Stimulated activated naive B cell treated with anti-CD40 and anti-IgM and Interleukin-4, amounts not matched to agents 10 μg/mL and 1 μg/mL and 100 μg/mL, for 72 hours (primary cell): ENCODE measurements at regions not wholly inside any gene's neighbourhood (a gene's known extent, or its start where the extent isn't known, plus 50 kb on each side); places are given as distances from the start of the nearest gene placed in this dataset.
A peak's percentile ranks its signal among the peaks of the same experiment; 100 is the strongest.

Experiments used
- ATAC-seq, 2 donors: fragments of 150-1000 bp; cut with Tn5 transposase; replicated peaks; 2 replicates each; pipeline ENCODE4 v1.10.0; 2021; ENCODE audit warnings: moderate library complexity in 1 of 2
- DNase-seq: peaks from one replicate; pipeline ENCODE4 v3.0.0; 2021
- H3K27ac Mint-ChIP-seq: one replicate; pipeline ENCODE4 v1.8.0; 2022; ENCODE audit warnings: mild to moderate bottlenecking, mixed read lengths
- H3K27me3 Mint-ChIP-seq, 2 donors: one replicate each; pipeline ENCODE4 v1.8.0; 2022; ENCODE audit warnings: mixed read lengths in 2 of 2
- H3K36me3 Mint-ChIP-seq, 2 donors: one replicate each; pipeline ENCODE4 v1.8.0; 2022; ENCODE audit warnings: mixed read lengths in 2 of 2, mild to moderate bottlenecking in 1 of 2
- H3K4me1 Mint-ChIP-seq, 2 donors: one replicate each; pipeline ENCODE4 v1.8.0; 2022; ENCODE audit warnings: mixed read lengths in 2 of 2, mild to moderate bottlenecking in 1 of 2
- H3K4me3 Mint-ChIP-seq, 2 donors: one replicate each; pipeline ENCODE4 v1.8.0; 2022; ENCODE audit warnings: mild to moderate bottlenecking in 2 of 2, mixed read lengths in 2 of 2, moderate library complexity in 1 of 2
- H3K9me3 Mint-ChIP-seq, 2 donors: one replicate each; pipeline ENCODE4 v1.8.0; 2022; ENCODE audit warnings: mixed read lengths in 2 of 2, mild to moderate bottlenecking in 1 of 2

DNA sequence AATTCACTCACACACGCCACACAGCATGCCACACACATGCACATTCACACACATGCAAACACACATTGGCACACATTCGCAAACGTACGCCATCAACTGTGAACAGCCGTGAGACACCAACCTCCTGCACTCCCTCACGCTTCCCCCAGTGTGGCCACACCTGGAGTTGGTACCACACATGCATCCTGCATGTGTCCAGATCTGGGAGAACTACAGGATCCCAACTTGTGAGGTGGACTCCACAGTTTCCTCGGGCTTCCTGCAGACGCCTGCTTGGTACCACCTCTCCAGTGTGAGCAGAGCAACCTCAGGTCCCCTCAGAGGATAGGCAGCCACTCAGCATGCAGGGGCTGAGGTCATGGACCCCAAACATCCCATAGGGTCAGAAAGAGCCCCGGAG lies 239.0 kb downstream of the EIPR1 start:
- Mint-ChIP-seq H3K36me3 (peaks cover 3 to 9% of the 10 kb centered on the region in 2 donors), H3K9me3 (peaks cover 0 to 5% of the 10 kb centered on the region in 2 donors), H3K4me3 (no peak overlapping the region), H3K4me1 (peaks cover 4 to 7% of the 10 kb centered on the region in 2 donors), H3K27me3 (no peaks in the 10 kb centered on the region), H3K27ac (no peak overlapping the region)
- ATAC-seq: no peak
- no peak for DNase-seq

DNA sequence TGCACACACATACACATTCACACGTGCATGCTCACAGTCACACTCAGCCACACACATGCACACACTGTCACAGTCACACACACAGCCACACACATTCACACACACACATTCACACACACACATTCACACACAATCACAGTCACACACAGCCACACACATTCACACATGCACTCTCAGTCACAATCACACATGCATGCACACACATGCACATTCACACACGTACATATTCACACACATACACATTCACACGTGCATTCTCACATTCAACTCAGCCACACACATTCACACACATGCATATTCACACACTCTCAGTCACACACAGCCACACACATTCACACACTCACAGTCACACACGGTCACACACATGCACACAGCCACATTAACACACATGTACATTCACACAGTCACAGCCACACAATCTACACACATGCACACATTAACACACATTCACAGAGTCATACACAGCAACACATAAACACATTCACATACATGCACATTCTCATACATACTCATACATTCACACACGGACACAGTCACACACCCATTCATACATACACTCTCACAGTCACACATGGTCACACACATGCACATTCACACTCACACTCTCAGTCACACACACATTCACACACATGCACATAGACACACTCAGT lies 239.8 kb downstream of the EIPR1 start:
- ATAC-seq: no peak
- Mint-ChIP-seq H3K4me3 (no peak overlapping the region), H3K4me1 (peaks cover 0 to 2% of the 10 kb centered on the region in 2 donors), H3K27me3 (no peaks in the 10 kb centered on the region), H3K9me3 (peaks cover 0 to 5% of the 10 kb centered on the region in 2 donors), H3K27ac (no peak overlapping the region), H3K36me3 (peaks cover 3 to 9% of the 10 kb centered on the region in 2 donors)
- no peak for DNase-seq

DNA sequence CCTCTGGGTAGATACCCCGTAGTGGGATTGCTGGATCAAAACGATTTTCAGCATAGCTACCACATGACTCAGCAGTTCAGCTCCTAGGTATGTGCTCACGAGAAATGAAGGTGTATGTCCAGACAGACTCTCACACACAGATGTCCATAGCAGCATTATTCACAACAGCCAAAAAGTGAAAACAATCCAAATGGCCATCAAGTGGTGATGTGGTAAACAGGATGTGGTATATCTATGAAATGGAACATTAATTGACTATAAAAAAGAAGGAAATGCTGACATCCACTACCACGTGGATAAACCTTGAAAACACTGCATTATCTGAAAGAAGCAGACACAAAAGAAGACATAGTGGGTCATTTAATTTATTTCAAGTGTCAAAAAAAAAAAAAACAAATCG lies 241.9 kb downstream of the EIPR1 start:
- no peak overlapping the region for H3K4me3 Mint-ChIP-seq
- H3K4me1 Mint-ChIP-seq: peaks cover 2 to 4% of the 10 kb centered on the region in 2 donors
- H3K9me3 Mint-ChIP-seq: peaks cover 0 to 5% of the 10 kb centered on the region in 2 donors
- H3K27me3 Mint-ChIP-seq: no peaks in the 10 kb centered on the region
- no peak for DNase-seq
- ATAC-seq: no peak
- H3K36me3 Mint-ChIP-seq: peaks cover 3 to 9% of the 10 kb centered on the region in 2 donors
- no peak overlapping the region for H3K27ac Mint-ChIP-seq

DNA sequence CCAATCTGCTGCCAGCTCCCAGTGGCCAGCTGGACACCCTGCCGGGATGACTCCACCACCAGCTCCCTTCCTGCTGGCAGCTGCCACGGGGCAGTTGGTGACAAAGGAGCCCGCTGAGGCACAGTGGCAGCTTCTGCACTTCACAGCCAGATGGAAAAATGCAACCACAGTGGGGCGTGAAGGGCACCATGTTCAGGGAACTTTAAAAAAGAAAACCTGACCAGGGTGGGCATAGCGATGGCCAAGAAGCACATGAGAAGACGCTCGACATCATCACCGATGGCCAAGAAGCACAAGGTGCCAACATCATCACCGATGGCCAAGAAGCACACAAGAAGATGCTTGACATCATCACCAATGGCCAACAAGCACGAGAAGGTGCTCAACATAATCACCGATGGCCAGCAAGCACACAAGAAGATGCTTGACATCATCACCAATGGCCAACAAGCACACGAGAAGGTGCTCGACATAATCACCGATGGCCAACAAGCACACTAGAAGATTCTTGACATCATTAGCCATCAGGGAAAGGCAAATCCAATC lies 243.5 kb downstream of the EIPR1 start:
- Mint-ChIP-seq H3K27me3 (no peaks in the 10 kb centered on the region), H3K36me3 (peaks cover 3 to 9% of the 10 kb centered on the region in 2 donors), H3K4me1 (peaks cover 2 to 5% of the 10 kb centered on the region in 2 donors), H3K27ac (no peak overlapping the region), H3K9me3 (peaks cover 0 to 5% of the 10 kb centered on the region in 2 donors), H3K4me3 (no peak overlapping the region)
- no peak for ATAC-seq
- DNase-seq: no peak

DNA sequence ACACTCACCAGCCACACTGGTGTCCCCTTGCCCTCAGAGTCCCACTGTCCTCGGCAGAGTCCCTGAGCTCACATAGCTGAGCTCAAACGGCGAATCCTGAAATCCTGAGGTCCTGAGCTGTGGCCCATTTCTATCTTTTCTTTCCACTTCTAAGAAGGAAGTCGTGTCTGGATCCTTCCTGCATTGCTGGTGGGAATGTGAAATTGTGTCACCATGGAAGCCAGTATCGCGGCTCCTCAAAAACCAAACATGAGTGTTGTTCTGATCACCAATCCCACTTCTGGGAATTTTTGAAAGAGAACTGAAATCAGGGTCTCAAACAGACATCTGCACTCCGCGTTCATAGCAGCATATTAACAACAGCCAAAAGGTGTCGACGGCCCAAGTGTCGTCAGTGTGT lies 244.7 kb downstream of the EIPR1 start:
- Mint-ChIP-seq H3K27ac (no peak overlapping the region), H3K9me3 (peaks cover 0 to 5% of the 10 kb centered on the region in 2 donors), H3K27me3 (no peaks in the 10 kb centered on the region), H3K36me3 (peaks cover 3 to 9% of the 10 kb centered on the region in 2 donors), H3K4me3 (no peak overlapping the region), H3K4me1 (peaks cover 2 to 5% of the 10 kb centered on the region in 2 donors)
- DNase-seq (no peak), ATAC-seq (no peak)

DNA sequence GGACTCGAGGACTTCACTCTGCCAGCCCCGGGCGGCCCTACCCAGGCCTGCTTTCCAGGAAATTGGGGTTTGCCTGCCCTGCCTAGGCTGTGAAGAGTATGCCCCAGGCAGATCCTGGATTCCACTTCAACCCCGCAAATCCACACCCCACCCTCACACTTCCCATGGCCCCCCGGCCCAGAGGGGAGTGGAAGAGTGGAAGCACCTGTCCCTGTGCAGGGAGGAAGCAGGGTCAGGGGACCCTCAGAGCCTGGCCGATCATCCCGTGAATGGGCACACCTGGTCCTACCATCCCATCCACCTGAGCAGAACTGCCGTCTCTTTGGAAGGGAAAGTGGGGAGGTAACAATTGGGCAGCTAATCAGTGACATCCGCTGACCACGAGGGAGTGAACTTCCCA lies 245.2 kb downstream of the EIPR1 start:
- H3K9me3 Mint-ChIP-seq: peaks cover 0 to 5% of the 10 kb centered on the region in 2 donors
- ATAC-seq: no peak
- no peak overlapping the region for H3K27ac Mint-ChIP-seq
- H3K27me3 Mint-ChIP-seq: no peaks in the 10 kb centered on the region
- H3K4me1 Mint-ChIP-seq: peaks cover 2 to 5% of the 10 kb centered on the region in 2 donors
- no peak for DNase-seq
- no peak overlapping the region for H3K4me3 Mint-ChIP-seq
- H3K36me3 Mint-ChIP-seq: peaks cover 3 to 9% of the 10 kb centered on the region in 2 donors

DNA sequence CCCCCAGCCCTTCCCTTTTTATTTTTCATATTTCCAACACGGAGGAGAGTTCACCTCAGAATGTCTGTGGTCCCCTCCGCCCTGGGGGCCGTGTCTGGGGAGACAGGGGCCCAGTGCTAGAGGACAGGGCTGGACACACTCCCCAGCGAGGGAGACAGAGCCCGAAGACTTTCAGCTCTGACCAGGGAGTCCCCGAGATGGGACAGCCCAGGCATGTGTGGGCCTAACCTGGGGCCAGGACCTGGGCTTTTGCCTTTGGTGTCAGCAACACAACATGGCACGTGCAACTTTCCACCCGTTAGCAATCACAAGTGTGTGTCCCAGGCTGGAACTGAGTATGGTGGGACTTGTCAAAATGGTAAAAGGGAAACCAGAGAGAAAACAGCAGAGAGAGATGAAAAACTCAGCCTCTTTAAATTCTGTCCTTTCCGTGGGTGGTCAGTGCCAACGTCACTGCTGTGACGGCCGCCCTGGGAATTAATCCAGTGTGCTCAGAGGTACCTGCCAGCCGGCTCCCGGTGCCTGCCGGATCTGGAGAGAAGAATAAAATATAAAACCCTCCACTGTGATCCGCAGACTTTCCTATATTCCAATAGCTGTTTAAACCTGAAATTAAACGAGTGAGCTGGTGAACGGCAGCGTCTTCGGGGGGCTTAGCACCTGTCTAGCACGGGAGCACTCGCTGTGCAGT lies 245.8 kb downstream of the EIPR1 start:
- no peak for ATAC-seq
- Mint-ChIP-seq H3K27me3 (no peaks in the 10 kb centered on the region), H3K36me3 (peaks cover 3 to 9% of the 10 kb centered on the region in 2 donors), H3K9me3 (peaks cover 0 to 5% of the 10 kb centered on the region in 2 donors), H3K4me3 (no peak overlapping the region), H3K27ac (no peak overlapping the region), H3K4me1 (peaks cover 6 to 10% of the 10 kb centered on the region in 2 donors)
- no peak for DNase-seq

DNA sequence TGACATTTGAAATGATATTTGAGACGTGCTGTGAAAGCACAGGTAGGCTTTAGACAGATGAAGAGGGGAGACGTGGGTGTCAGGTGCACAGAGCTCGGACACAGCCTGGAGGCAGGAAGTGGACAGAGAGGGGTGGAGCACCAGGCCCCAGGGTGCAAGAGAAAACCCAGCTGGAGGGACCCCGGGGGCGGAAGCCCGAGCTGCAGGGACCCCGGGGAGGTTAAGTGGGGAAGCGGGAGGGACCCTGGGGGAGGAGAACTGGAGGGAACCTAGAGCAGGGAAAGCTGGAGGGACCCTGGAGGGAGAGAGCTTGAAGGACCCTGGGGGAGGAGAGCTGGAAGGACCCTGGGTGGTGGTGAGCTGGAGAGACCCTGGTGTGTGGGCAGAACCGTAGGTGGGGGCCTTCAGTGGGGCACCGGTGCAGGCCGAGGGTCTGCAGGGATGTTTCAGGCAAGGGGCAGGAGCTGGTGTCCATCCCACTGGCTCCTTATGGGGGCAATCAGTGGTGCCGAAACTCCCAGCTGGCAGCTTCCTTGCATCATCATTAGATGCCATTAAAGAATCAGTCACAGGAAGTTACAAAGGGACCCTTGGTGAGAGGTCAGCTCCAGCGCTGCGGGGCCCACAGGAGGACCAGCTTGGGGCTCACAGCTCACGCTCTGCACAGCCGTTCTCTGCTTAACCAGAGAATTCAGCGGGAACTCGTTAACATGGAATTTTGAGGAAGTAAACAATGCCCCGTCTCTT lies 246.6 kb downstream of the EIPR1 start:
- Mint-ChIP-seq H3K27me3 (no peaks in the 10 kb centered on the region), H3K36me3 (peaks cover 3 to 9% of the 10 kb centered on the region in 2 donors), H3K27ac (no peak overlapping the region), H3K9me3 (peaks cover 0 to 5% of the 10 kb centered on the region in 2 donors), H3K4me3 (no peak overlapping the region), H3K4me1 (peaks cover 9 to 10% of the 10 kb centered on the region in 2 donors)
- DNase-seq: no peak
- ATAC-seq: no peak

DNA sequence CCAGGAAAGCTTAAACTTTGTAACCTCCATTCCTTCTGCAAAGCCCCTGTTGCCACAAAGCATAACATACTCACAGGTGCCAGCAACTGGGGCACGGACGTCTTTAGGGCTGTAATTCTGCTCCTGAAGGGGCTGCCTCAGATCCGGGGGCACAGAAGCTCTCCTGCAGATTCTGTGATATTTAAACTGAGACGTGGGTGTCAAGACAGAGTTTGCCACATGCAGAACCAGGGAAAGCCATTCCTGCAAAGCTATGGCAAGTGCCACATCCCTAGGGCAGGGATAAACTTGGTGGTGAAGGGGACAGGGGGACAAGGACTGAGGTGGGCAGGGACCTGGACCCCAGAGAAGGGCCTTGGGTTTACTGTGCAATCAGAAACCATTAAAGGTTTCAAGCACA lies 247.2 kb downstream of the EIPR1 start:
- DNase-seq (no peak), ATAC-seq (no peak)
- Mint-ChIP-seq H3K4me3 (no peak overlapping the region), H3K4me1 (peaks cover 10% of the 10 kb centered on the region in 2 donors), H3K27me3 (no peaks in the 10 kb centered on the region), H3K36me3 (peaks cover 0 to 4% of the 10 kb centered on the region in 2 donors), H3K9me3 (peaks cover 0 to under 1% of the 10 kb centered on the region in 2 donors), H3K27ac (no peak overlapping the region)

DNA sequence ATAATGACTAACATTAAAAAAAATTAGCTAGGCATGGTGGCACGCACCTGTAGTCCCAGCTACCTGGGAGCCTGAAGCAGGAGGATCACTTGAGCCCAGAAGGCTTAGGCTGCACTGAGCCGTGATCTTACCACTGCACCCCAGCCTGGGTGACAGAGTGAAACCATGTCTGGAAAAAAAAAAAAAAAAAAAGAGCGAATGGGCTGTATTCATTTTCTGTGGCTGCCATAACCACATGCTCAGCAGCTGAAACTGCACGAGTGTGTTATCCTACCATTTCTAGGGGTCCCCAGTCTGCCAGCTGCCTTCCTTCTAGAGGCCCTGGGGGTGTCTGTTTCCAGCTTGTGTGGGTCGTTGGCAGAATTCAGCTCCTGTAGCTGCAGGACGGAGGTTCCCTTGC lies 247.8 kb downstream of the EIPR1 start:
- ATAC-seq (no peak), DNase-seq (no peak)
- Mint-ChIP-seq H3K36me3 (no peaks in the 10 kb centered on the region), H3K27me3 (no peaks in the 10 kb centered on the region), H3K27ac (no peak overlapping the region), H3K4me3 (no peak overlapping the region), H3K4me1 (peaks cover 10% of the 10 kb centered on the region in 2 donors), H3K9me3 (no peaks in the 10 kb centered on the region)

DNA sequence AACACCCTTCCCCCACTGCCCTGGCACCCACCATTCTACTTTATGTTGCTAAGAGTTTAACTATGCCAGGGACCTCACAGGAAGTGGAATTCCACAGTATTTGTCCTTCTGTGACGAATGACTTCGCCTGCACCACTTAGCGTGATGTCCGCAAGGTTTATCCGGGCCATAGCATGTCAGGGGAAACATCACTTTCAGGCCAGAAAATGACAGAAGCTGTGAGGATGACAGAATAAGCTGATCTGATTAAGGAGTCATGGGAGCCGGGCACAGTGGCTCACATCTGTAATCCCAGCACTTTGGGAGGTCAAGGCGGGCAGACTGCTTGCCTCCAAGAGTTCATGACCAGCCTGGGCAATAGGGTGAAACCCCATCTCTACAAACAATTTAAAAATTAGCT lies 248.8 kb downstream of the EIPR1 start:
- Mint-ChIP-seq H3K36me3 (no peaks in the 10 kb centered on the region), H3K4me3 (no peak overlapping the region), H3K27me3 (no peaks in the 10 kb centered on the region), H3K4me1 (peaks cover 10% of the 10 kb centered on the region in 2 donors), H3K9me3 (no peaks in the 10 kb centered on the region), H3K27ac (no peak overlapping the region)
- DNase-seq (no peak), ATAC-seq (no peak)

DNA sequence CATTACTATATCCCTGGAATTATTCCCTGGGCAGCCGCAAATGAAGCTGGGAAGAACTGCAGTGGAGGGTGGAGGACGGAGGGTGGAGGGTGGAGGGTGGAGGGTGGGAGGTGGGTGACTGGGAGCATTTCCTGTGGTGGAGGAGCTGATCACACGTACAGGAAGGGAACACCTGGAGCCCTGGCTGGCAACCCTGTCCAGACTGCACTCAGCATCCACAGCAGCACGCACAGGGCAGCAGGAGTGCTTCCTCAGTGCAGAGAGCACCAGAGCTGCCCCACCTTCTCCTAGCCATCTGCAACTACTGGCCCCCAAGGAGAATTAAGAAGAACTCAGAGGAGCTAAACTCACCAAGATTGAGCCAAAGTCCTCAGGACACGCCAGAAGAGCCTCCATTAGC lies 249.9 kb downstream of the EIPR1 start:
- Mint-ChIP-seq H3K4me1 (peaks cover 10% of the 10 kb centered on the region in 2 donors), H3K27me3 (no peaks in the 10 kb centered on the region), H3K9me3 (no peaks in the 10 kb centered on the region), H3K4me3 (no peak overlapping the region), H3K36me3 (no peaks in the 10 kb centered on the region), H3K27ac (peak overlapping the region; percentile 62)
- ATAC-seq: peak in 1 of 2 donors; percentile 40
- DNase-seq: no peak

DNA sequence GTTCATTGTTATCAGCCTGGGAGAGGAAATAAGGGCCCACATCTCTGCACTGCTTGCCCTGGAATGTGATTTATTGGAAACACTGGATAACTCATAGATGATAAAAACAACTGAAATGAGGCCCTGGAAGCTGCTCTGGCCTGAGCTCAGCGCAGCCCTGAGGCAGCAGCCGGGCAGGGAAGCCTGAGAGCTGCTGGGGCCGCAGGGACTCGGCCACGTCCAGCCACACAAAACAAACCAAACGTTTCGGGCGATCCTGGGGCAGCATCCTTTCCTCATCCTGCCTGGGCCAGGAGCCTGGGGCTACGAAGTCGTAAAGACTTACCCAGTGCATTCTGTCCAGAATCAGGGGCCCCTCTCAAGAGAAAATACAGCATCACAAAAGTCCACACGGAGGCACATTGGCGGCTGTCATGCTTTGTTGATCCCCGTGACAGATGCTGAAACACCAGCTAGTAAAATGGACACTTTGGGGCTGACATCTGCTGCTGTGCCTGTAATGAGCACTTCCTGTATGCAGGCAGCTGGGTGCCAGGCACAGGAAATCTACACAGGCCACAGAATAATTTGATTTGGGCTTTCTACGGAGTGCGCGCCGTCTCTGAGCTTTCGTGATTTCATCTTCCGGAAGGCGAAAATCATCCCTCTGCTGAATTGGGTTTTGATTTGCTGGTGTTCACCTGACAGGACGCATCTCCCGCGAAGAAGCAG lies 250.6 kb downstream of the EIPR1 start:
- Mint-ChIP-seq H3K4me1 (peaks cover 10% of the 10 kb centered on the region in 2 donors), H3K27ac (peak overlapping the region; percentile 88), H3K36me3 (no peaks in the 10 kb centered on the region), H3K27me3 (no peaks in the 10 kb centered on the region), H3K9me3 (no peaks in the 10 kb centered on the region), H3K4me3 (peak overlapping the region in 1 of 2 donors; percentile 29)
- ATAC-seq: peak; percentile 36 to 90
- DNase-seq: no peak
